HG02840 (cell line): ENCODE measurements at regions not wholly inside any gene's neighbourhood (a gene's known extent, or its start where the extent isn't known, plus 50 kb on each side); places are given as distances from the start of the nearest gene placed in this dataset.

Experiments used
- ATAC-seq: cut with Tn5 transposase; IDR thresholded peaks from one replicate; pipeline ENCODE4 v1.9.1; 2021; ENCODE audit warnings: mild to moderate bottlenecking, moderate library complexity, moderate number of reproducible peaks; ENCODE audit not compliant: unreplicated experiment, low FRiP score

- ATAC-seq = no peak
These were observed 53.3 kb upstream of the TRIB2 start for GRCh38 chr2:12663306-12664037.

- no peak for ATAC-seq
These were observed 51.4 kb upstream of the TRIB2 start for GRCh38 chr2:12665334-12665733.

DNA sequence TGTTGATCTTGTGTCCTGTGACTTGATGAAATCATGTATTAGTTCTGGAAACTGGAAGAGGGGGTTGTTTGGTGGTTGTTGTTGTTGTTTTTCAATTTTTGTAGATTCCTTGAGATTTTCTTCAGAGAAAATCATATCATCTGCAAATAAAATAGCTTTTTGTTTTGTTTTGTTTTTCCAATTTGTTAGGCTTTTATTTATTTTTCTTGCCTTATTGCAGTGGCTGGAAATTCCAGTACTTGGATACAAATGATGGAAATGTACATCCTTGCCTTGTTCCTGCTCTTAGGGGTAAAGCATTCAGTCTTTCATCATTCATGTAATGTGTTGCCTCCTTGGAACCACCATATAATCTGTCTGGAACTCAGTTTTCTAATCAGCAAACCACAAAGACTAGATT lies 50.3 kb upstream of the TRIB2 start:
- no peak for ATAC-seq
